ENCODE measurements at regions not wholly inside any gene's neighbourhood (a gene's known extent, or its start where the extent isn't known, plus 50 kb on each side); places are given as distances from the start of the nearest gene placed in this dataset.
"Not testable (repeated sequence)": the region's sequence is repeated elsewhere in the genome, so short reads cannot be mapped to it uniquely, and the experiment has no call there.

GRCh38 chr9:96156171-96156974 lies 145.6 kb downstream of the HSD17B3 start:
- DNase-seq (ENCODE audit: low read depth), result no peak

- no peak for DNase-seq (ENCODE audit: low read depth)
Measured at GRCh38 chr9:96154081-96154480, 147.9 kb downstream of the HSD17B3 start.

DNA sequence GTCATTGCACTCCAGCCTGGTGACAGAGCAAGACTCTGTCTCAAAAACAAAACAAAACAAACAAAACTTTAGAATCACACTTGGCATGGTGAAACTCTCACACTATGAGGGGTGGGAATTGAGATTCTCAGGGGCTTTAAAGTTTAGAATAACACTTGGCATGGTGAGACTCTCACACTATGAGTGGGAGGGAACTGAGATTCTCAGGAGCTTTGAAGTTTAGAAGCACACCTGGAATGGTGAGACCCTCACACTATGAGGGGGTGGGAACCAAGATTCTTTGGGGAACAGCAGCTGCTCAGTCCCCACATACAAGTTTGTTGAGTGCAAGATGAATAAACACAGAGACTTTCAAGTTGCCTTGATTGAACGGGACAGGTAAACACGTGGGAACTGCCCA lies 149.4 kb downstream of the HSD17B3 start:
- DNase-seq (ENCODE audit: low read depth), result no peak

DNA sequence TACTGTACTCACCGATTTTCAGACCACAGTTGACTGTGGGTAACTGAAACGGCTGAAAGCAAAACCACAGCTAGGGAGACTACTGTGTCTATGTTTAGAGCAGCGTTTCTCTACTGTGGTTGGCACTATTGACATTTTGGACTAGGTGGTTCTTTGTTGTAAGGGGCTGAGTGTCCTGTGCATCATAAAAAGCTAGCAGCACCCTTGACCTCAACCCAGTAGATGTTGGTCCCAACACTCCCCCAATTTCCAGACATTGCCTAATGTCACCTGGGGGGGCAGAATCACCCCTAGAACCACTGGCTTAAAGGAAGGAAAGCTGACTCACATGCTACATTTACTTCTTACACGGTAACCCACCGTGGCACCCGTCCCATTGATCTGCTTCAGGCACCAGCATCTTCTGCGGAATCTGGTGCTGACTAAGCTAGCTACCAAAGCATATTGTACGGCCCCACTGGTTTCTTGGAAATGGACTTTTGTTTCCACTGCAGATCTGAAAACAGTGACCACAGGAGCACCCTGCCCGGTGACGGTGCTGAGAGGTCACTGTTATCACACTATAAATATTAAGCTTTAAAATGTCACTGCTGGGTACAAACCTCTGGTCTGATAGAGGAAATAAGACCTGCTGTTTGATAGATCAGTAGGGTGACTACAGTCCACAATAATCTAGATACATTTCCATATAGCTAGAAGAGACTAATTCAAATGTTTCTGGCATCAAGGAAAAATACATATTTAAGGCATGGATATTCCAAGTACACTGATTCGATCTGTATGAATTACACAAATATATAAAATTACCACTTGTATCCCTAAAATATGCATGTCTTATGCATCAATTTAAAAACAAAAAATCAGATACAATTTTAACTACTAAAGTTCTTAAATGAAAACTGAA lies 151.4 kb downstream of the HSD17B3 start:
- DNase-seq (ENCODE audit: low read depth), result no peak

- no peak for DNase-seq (ENCODE audit: low read depth)
Measured at GRCh38 chr9:96149533-96150280, 152.3 kb downstream of the HSD17B3 start.

- no peak for DNase-seq (ENCODE audit: low read depth)
Measured at GRCh38 chr9:96148634-96149532, 153.1 kb downstream of the HSD17B3 start.

DNA sequence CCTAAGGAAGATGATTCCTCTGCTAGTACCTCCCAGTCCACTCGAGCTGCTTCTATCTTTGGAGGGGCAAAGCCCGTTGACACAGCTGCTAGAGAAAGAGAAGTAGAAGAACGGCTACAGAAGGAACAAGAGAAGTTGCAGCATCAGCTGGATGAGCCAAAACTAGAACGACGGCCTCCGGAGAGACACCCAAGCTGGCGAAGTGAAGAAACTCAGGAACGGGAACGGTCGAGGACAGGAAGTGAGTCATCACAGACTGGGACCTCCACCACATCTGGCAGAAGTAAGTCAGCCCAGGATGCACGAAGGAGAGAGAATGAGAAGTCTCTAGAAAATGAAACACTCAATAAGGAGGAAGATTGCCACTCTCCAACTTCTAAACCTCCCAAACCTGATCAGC lies 154.9 kb downstream of the HSD17B3 start:
- DNase-seq (ENCODE audit: low read depth), result not testable (repeated sequence)

- DNase-seq (ENCODE audit: low read depth), result no peak
Measured at GRCh38 chr9:96141666-96142065, 160.3 kb downstream of the HSD17B3 start.

GRCh38 chr9:96141128-96141474 lies 160.9 kb downstream of the HSD17B3 start:
- no peak for DNase-seq (ENCODE audit: low read depth)

DNA sequence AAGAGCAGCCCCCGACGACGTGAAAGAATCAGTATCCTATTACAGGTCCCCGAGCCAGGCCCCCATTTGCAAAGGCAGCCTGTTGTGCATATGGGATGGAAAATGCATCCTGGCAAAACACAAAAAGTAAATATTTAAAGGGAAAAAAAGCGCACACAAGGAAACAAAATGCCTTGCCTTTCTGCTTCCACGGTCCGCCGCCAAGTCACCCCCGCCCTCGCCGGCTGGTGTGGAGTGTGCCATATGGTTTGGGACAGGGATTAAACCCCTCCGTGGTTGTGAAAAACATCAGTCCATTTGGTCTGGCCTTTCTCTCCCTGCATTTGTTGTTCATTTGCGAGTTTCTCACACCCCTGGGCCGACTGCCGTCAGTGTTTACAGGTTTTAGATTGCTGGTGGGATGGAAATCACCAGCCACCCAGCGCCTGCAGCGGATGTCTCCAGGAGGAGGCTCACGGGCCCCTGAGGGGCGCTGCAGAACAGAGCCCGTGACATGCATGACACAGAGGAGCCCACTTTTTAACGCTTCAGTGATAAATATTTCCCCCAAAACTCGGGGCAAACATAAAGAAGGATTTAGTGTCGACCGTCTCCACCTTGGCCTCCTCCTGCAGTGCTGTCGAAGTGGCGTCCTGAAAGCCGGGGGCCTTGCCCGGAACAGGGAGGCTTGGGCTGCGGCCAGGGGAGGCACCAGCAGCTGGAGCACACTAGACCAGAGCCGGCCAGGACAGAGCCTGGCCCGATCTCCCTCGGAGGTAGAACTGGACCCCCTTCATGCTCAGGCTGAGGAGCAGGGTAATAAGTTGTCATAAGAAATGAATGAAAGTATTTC lies 161.5 kb downstream of the HSD17B3 start:
- DNase-seq (ENCODE audit: low read depth), result no peak

DNA sequence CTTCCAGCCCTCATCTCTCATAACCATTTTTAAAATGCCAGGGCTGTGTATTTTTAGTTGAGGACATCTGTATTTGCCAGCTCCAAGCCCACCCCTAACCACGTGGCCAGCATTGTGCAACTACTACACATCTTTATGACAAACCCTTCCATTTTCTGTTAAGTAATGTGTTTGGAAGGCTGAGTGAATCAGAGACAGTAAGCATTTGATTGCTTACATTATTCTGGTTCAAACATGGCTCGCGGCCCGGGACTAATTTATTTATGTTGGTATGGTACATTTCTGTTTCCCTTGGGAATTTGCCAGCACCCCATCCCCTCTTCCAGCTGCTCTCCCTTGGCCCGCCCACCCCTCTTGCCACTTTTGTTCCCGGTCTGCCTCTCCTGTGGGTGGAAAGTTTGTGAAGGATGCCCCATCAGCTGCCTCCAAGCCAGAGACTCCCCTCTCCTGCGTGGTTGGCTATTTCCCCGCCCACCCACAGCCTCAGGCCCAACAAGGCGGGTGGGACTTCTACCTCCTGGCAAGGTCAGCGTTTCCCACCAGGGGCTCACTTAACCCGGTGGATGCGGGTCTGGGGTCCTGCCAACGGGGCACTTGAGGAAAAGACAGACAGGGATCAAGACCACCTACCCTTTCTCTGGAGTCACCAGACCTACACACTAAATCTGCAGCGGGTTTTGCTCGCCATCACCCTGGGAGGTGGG lies 162.2 kb downstream of the HSD17B3 start:
- peak; percentile 53 for DNase-seq (ENCODE audit: low read depth)

- DNase-seq (ENCODE audit: low read depth), result no peak
Measured at GRCh38 chr9:96138616-96139015, 163.4 kb downstream of the HSD17B3 start.

DNA sequence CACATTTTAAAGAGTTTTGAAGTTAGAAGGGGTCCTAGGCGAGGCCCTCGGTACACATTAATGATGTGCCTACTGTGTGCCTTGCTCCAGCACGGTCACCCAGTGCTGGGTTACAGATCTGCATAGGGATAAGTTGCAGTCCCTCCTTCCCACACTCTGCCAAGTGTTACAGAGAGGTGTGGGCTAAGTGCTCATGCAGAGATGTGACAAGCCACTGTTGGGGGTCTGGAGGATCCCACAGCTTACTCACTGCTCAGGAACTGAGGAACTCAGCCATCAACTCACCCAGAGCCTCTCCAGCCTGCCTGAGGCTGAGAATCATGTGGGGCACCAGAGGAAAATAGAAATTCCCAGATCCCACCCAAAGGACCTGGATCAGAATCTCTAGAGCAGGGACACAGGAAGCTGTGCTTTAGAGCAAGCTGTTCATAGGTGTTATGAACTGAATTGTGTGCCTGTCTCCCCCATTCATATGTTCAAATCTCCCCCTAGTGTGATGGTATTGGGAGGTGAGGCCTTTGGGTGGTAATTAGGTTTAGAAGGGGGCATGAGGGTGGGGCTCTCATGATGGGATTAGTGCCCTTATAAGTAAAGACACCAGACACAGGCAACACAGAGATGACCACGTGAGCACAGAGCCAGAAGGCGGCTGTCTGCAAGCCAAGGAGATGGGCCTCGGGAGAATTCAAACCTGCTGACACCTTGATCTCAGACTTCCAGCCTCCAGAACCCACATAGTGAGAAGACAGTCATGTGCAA lies 164.1 kb downstream of the HSD17B3 start:
- no peak for DNase-seq (ENCODE audit: low read depth)

DNA sequence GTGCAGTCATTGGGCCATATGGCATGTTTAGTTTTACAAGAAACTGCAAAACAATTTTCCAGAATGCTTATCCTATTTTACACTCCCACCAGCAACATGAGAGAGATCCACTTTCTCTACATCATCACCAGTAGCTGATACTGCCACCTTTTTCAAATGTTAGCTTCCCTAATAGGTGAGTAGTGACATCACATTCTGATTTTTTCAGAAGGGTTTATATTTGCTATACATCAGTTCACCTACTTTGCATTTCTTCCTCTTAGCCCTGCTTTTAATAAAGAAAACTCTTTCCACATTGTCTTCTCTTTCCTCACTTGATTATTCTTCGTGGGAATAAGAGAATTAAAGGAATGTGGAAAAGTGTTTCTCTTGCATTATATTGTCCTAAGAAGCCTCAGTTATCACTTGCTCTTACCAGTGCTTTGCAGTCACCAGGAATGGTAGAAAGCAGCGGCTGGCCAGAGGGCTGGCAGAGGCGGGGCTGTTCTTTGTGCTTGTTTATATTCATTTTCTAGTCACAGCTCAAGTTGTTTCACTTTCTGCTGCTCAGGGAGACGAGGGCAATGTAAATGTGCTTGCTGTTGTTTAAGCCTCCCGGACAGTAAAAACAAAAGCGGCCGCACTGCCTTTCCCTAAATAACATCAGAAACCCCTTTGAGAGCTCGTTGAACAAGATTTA lies 164.8 kb downstream of the HSD17B3 start:
- no peak for DNase-seq (ENCODE audit: low read depth)

GRCh38 chr9:96135753-96136290 lies 166.2 kb downstream of the HSD17B3 start:
- DNase-seq (ENCODE audit: low read depth), result no peak

- no peak for DNase-seq (ENCODE audit: low read depth)
Measured at GRCh38 chr9:96135076-96135752, 166.8 kb downstream of the HSD17B3 start.

- no peak for DNase-seq (ENCODE audit: low read depth)
Measured at GRCh38 chr9:96133321-96134021, 168.5 kb downstream of the HSD17B3 start.
